MM.1S (cell line): ENCODE measurements at regions not wholly inside any gene's neighbourhood (a gene's known extent, or its start where the extent isn't known, plus 50 kb on each side); places are given as distances from the start of the nearest gene placed in this dataset.

Experiments
- DNase-seq: peaks from one replicate; pipeline ENCODE4 v3.0.0-alpha.2; 2015
- H2AFZ ChIP-seq: fragments of 300-600 bp; sonication (generic); 2 replicates; pipeline ENCODE4 v1.6.0; 2016; ENCODE audit warnings: antibody characterized with exemption, low read length
- H3F3A ChIP-seq: fragments of 300-600 bp; sonication (generic); 2 replicates; pipeline ENCODE4 v1.6.1; 2016; ENCODE audit warnings: mild to moderate bottlenecking, antibody characterized with exemption, low read length, moderate library complexity, mixed read lengths; ENCODE audit not compliant: insufficient read depth
- H3K27ac ChIP-seq: fragments of 300-600 bp; sonication (generic); 2 replicates; pipeline ENCODE4 v1.5.1; 2016; ENCODE audit warnings: mild to moderate bottlenecking, low read length
- H3K27me3 ChIP-seq: fragments of 300-600 bp; sonication (generic); replicated peaks from 2 replicates; pipeline ENCODE4 v1.6.0; 2016; ENCODE audit warnings: low read length; ENCODE audit not compliant: insufficient read depth
- H3K36me3 ChIP-seq: fragments of 300-600 bp; sonication (generic); replicated peaks from 2 replicates; pipeline ENCODE4 v1.6.1; 2016; ENCODE audit warnings: mild to moderate bottlenecking, low read length, mixed read lengths; ENCODE audit not compliant: insufficient read depth
- H3K4me1 ChIP-seq: fragments of 300-600 bp; sonication (generic); 2 replicates; pipeline ENCODE4 v1.6.1; 2016; ENCODE audit warnings: low read length, mixed read lengths
- H3K4me2 ChIP-seq: fragments of 300-600 bp; sonication (generic); 2 replicates; pipeline ENCODE4 v1.6.0; 2016; ENCODE audit warnings: low read depth, low read length
- H3K4me3 ChIP-seq: fragments of 300-600 bp; sonication (generic); 2 replicates; pipeline ENCODE4 v1.5.1; 2016; ENCODE audit warnings: low read length, mixed read lengths
- H3K79me2 ChIP-seq: fragments of 300-600 bp; sonication (generic); 2 replicates; pipeline ENCODE4 v1.6.1; 2016; ENCODE audit warnings: mixed run types, low read length, mixed read lengths
- H3K9ac ChIP-seq: fragments of 300-600 bp; sonication (generic); 2 replicates; pipeline ENCODE4 v1.6.1; 2016; ENCODE audit warnings: low read length, mixed read lengths
- H3K9me2 ChIP-seq: fragments of 300-600 bp; sonication (generic); replicated peaks from 2 replicates; pipeline ENCODE4 v1.6.1; 2016; ENCODE audit warnings: mild to moderate bottlenecking, low read length, mixed read lengths; ENCODE audit not compliant: insufficient read depth
- H3K9me3 ChIP-seq: fragments of 300-600 bp; sonication (generic); replicated peaks from 2 replicates; pipeline ENCODE4 v1.6.1; 2016; ENCODE audit warnings: mild to moderate bottlenecking, low read length, mixed read lengths; ENCODE audit not compliant: insufficient read depth
- H4K20me1 ChIP-seq: fragments of 300-600 bp; sonication (generic); 2 replicates; pipeline ENCODE4 v1.6.1; 2016; ENCODE audit warnings: mild to moderate bottlenecking, low read length, moderate library complexity, mixed read lengths; ENCODE audit not compliant: insufficient read depth
- CTCF ChIP-seq: fragments of 300-600 bp; sonication (generic); IDR thresholded peaks from 2 replicates; pipeline ENCODE4 v1.5.1; 2016; ENCODE audit warnings: antibody characterized with exemption, low read length, mixed read lengths
- EZH2 ChIP-seq: fragments of 300-600 bp; sonication (generic); optimal IDR thresholded peaks from 2 replicates; pipeline ENCODE3; 2017; ENCODE audit warnings: low read depth, mild to moderate bottlenecking, antibody characterized with exemption, low read length, mixed read lengths
- EZH2phosphoT487 ChIP-seq: fragments of 300-600 bp; sonication (generic); IDR thresholded peaks from 2 replicates; pipeline ENCODE4 v1.6.1; 2018; ENCODE audit warnings: antibody characterized with exemption, low read length

GRCh38 chr3:193998123-193998448 is 137.9 kb upstream of the HES1 start:
- H3K4me2 ChIP-seq = no peak overlapping the region
- no peaks in the 10 kb centered on the region for H3K9me2 ChIP-seq
- no peaks in the 10 kb centered on the region for H3K36me3 ChIP-seq
- no peak for DNase-seq
- no peak overlapping the region for H3K4me3 ChIP-seq
- no peak overlapping the region for H2AFZ ChIP-seq
- no peaks in the 10 kb centered on the region for H3F3A ChIP-seq
- no peak overlapping the region for H3K27ac ChIP-seq
- no peaks in the 10 kb centered on the region for H3K27me3 ChIP-seq
- no peaks in the 10 kb centered on the region for H3K79me2 ChIP-seq
- no peaks in the 10 kb centered on the region for H3K4me1 ChIP-seq
- H4K20me1 ChIP-seq = no peaks in the 10 kb centered on the region
- TF ChIP-seq CTCF = no peak
- no peak for TF ChIP-seq EZH2
- TF ChIP-seq EZH2phosphoT487 = no peak
- no peaks in the 10 kb centered on the region for H3K9me3 ChIP-seq
- H3K9ac ChIP-seq = no peak overlapping the region

- no peak for TF ChIP-seq EZH2
- Histone ChIP-seq H3K9ac (no peak overlapping the region), H3K36me3 (no peaks in the 10 kb centered on the region), H3K9me3 (no peaks in the 10 kb centered on the region), H3K27ac (no peak overlapping the region), H3F3A (no peaks in the 10 kb centered on the region), H3K4me1 (peaks cover 4% of the 10 kb centered on the region), H3K4me3 (no peak overlapping the region), H2AFZ (no peak overlapping the region), H3K27me3 (no peaks in the 10 kb centered on the region), H3K4me2 (no peak overlapping the region), H4K20me1 (no peaks in the 10 kb centered on the region), H3K9me2 (no peaks in the 10 kb centered on the region), H3K79me2 (no peaks in the 10 kb centered on the region)
- no peak for DNase-seq
These were observed 137.2 kb upstream of the HES1 start for GRCh38 chr3:193998628-193999195.

GRCh38 chr3:194000100-194000499 is 135.8 kb upstream of the HES1 start:
- Histone ChIP-seq H3K4me2 (no peak overlapping the region), H3K27me3 (no peaks in the 10 kb centered on the region), H3K4me3 (no peak overlapping the region), H3K79me2 (no peaks in the 10 kb centered on the region), H4K20me1 (no peaks in the 10 kb centered on the region), H3K9me3 (no peaks in the 10 kb centered on the region), H2AFZ (no peak overlapping the region), H3K9me2 (no peaks in the 10 kb centered on the region), H3K36me3 (no peaks in the 10 kb centered on the region), H3F3A (no peaks in the 10 kb centered on the region), H3K9ac (no peak overlapping the region), H3K27ac (no peak overlapping the region), H3K4me1 (peaks cover 11% of the 10 kb centered on the region)
- DNase-seq = no peak
- TF ChIP-seq CTCF = no peak
- no peak for TF ChIP-seq EZH2
- TF ChIP-seq EZH2phosphoT487 = no peak

GRCh38 chr3:194000712-194001111 is 135.2 kb upstream of the HES1 start:
- no peak for DNase-seq
- TF ChIP-seq CTCF = no peak
- no peak for TF ChIP-seq EZH2phosphoT487
- TF ChIP-seq EZH2 = no peak
- Histone ChIP-seq H3F3A (no peaks in the 10 kb centered on the region), H3K9me3 (no peaks in the 10 kb centered on the region), H3K36me3 (no peaks in the 10 kb centered on the region), H3K9ac (no peak overlapping the region), H3K4me3 (no peak overlapping the region), H3K4me2 (no peak overlapping the region), H3K79me2 (no peaks in the 10 kb centered on the region), H3K4me1 (peaks cover 16% of the 10 kb centered on the region), H2AFZ (no peak overlapping the region), H3K27ac (no peak overlapping the region), H3K27me3 (no peaks in the 10 kb centered on the region), H4K20me1 (no peaks in the 10 kb centered on the region), H3K9me2 (no peaks in the 10 kb centered on the region)
